Right lobe of liver (tissue), 6 donors: ENCODE measurements at regions not wholly inside any gene's neighbourhood (a gene's known extent, or its start where the extent isn't known, plus 50 kb on each side); places are given as distances from the start of the nearest gene placed in this dataset.
"Not testable (repeated sequence)": the region's sequence is repeated elsewhere in the genome, so short reads cannot be mapped to it uniquely, and the experiment has no call there.

Experiments used
- ATAC-seq, 4 donors: fragments of 200-7000 bp; cut with Tn5 transposase; one replicate each; pipeline ENCODE4 v1.9.1; 2020; ENCODE audit warnings: mild to moderate bottlenecking in 4 of 4, moderate library complexity in 4 of 4
- DNase-seq, 3 donors: peaks; one replicate each; pipeline ENCODE4 v3.0.0-alpha.2; 2020
- H3K27ac ChIP-seq, 3 donors: fragments of 200-600 bp; one replicate each; pipeline ENCODE4 v1.8.0; 2022
- H3K27me3 ChIP-seq, 2 donors: fragments of 200-600 bp; one replicate each; pipeline ENCODE4 v1.8.0; 2022
- H3K36me3 ChIP-seq, 4 donors: fragments of 200-600 bp; sonication (generic) in 1 of 4; one replicate each; pipeline versions ENCODE4 v1.5.1 to v1.8.0; 2017 to 2022; ENCODE audit warnings: control low read depth in 1 of 4
- H3K4me1 ChIP-seq, 4 donors: fragments of 200-600 bp; sonication (generic) in 1 of 4; one replicate each; pipeline versions ENCODE4 v1.5.1 to v1.8.0; 2017 to 2022; ENCODE audit warnings: control low read depth in 1 of 4
- H3K4me3 ChIP-seq, 3 donors: fragments of 200-600 bp; one replicate each; pipeline ENCODE4 v1.8.0; 2022
- H3K9me3 ChIP-seq, 4 donors: fragments of 200-600 bp; sonication (generic) in 1 of 4; one replicate each; pipeline versions ENCODE4 v1.5.1 to v1.8.0; 2017 to 2022; ENCODE audit warnings: control low read depth in 1 of 4
- CTCF ChIP-seq, 4 donors: fragments of 200-600 bp in 3 of 4; fragments of 450-650 bp in 1 of 4; IDR thresholded peaks; one replicate each; pipeline versions ENCODE4 v1.5.1 to v1.8.0; 2016 to 2022; ENCODE audit warnings: antibody characterized with exemption in 4 of 4, mild to moderate bottlenecking in 2 of 4
- POLR2A ChIP-seq: fragments of 450-650 bp; IDR thresholded peaks from one replicate; pipeline ENCODE4 v1.6.1; 2017; ENCODE audit warnings: antibody characterized with exemption, mild to moderate bottlenecking
- WGBS: methylation state at CpG from one replicate; pipeline ENCODE4 v1.1.6; 2018; ENCODE audit warnings: low coverage, low lambda C conversion rate; ENCODE audit not compliant: insufficient coverage; ENCODE audit errors: missing lambda C conversion rate; 5-methylcytosine and 5-hydroxymethylcytosine counted together
- intact Hi-C, 2 donors: fragments of 100-400 bp; cut with DNase I; formaldehyde crosslinking; loops; one replicate each; pipeline versions ENCODE4 v1.11.2 to v1.14.1; 2022
- donor health status: DM: no; HTN: yes; CAD: no.
- donor health status: DM: no; HTN: no; CAD: no.
- donor health status: DM: no; HTN: no; CAD: no.
- donor health status: DM: no; HTN: yes; CAD: no.
- donor health status: DM: no; HTN: yes; CAD: no.

- Histone ChIP-seq H3K36me3 (no peaks in the 10 kb centered on the region), H3K4me1 (no peaks in the 10 kb centered on the region), H3K9me3 (peaks cover 0 to 4% (median 2%) of the 10 kb centered on the region in 4 donors), H3K27me3 (no peaks in the 10 kb centered on the region), H3K27ac (no peak overlapping the region), H3K4me3 (no peak overlapping the region)
- ATAC-seq (no peak), DNase-seq (no peak)
- intact Hi-C loops, result no loop called here
- WGBS, result 29% methylated on average over 2 of the region's 5 CpGs
- TF ChIP-seq CTCF (IDR thresholded peaks at IDR 0.05), result no peak
- no peak for TF ChIP-seq POLR2A
Measured at GRCh38 chr7:45328403-45328981, 170.9 kb downstream of the RAMP3 start.

- intact Hi-C loops, result no loop called here
- ATAC-seq (no peak), DNase-seq (no peak)
- no peaks in the 10 kb centered on the region for H3K36me3 ChIP-seq
- no peak overlapping the region for H3K27ac ChIP-seq
- no peak overlapping the region for H3K4me3 ChIP-seq
- no peak for TF ChIP-seq POLR2A
- H3K9me3 ChIP-seq, result peaks cover 0 to 4% (median 2%) of the 10 kb centered on the region in 4 donors
- 68% methylated on average over 1 of the region's 1 CpG for WGBS
- no peaks in the 10 kb centered on the region for H3K27me3 ChIP-seq
- no peaks in the 10 kb centered on the region for H3K4me1 ChIP-seq
Measured at GRCh38 chr7:45331563-45331962, 174.0 kb downstream of the RAMP3 start.

- whole genome bisulfite sequencing, result 58% methylated on average over 2 of the region's 2 CpGs
- H3K27ac ChIP-seq, H3K4me1 ChIP-seq, ATAC-seq, H3K36me3 ChIP-seq, H3K27me3 ChIP-seq, intact Hi-C loops, DNase-seq, H3K9me3 ChIP-seq, H3K4me3 ChIP-seq: not testable (repeated sequence)
Measured at GRCh38 chr7:45335024-45335423, 177.4 kb downstream of the RAMP3 start.

DNA sequence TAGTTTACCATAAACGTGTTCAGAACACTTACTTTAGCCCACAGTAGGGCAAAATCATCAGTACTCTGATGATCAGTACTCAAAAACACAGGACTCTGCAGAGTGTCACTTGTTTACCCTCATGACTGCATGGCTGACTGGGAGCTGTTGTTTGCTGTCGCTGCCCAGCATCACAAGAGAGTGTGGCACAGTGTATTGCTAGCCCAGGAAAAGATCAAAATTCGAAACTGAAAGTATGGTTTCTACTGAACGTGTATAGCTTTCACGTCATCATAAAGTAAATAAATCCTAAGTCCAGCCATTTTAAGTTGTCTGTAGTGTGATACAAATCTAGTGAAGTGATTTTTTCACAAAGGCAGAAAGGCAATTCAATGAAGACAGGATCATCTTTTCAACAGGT is 184.6 kb downstream of the RAMP3 start:
- ATAC-seq, result peak in 3 of 4 donors; percentile 20 to 99 (median 57)
- intact Hi-C loops, result no loop called here
- Histone ChIP-seq H3K4me3 (no peak overlapping the region), H3K9me3 (no peaks in the 10 kb centered on the region), H3K36me3 (no peaks in the 10 kb centered on the region), H3K27ac (no peak overlapping the region), H3K4me1 (no peaks in the 10 kb centered on the region), H3K27me3 (no peaks in the 10 kb centered on the region)
- WGBS, result 11% methylated on average over 5 of the region's 5 CpGs
- TF ChIP-seq POLR2A (no peak), CTCF (IDR thresholded peaks at IDR 0.05) (no peak)
- peak in 1 of 3 donors; percentile 35 for DNase-seq

DNA sequence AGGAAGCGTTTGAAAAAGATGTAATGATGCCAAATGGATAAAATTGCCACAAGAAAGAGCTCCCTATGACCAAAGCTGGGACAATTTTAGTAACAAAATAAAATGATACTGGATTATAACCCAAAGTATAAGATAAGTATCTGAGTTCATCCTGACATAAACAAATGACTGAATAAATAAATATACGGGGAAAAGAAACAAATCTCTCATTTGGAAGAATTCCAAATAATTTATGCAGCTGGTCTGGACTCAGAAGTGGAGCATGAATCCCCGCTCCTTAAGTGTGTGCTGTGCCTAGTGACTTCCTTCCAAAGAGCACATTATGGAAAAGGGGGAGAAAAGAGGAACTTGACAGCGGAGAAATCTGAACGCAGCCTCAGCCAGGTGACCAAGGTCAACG is 186.2 kb downstream of the RAMP3 start:
- no peaks in the 10 kb centered on the region for H3K9me3 ChIP-seq
- no peak for ATAC-seq
- H3K4me3 ChIP-seq, result no peak overlapping the region
- H3K4me1 ChIP-seq, result no peaks in the 10 kb centered on the region
- TF ChIP-seq CTCF (IDR thresholded peaks at IDR 0.05), result no peak
- TF ChIP-seq POLR2A, result no peak
- DNase-seq, result no peak
- 38% methylated on average over 6 of the region's 6 CpGs for WGBS
- intact Hi-C loops, result no loop called here
- H3K27ac ChIP-seq, result no peak overlapping the region
- H3K27me3 ChIP-seq, result no peaks in the 10 kb centered on the region
- no peaks in the 10 kb centered on the region for H3K36me3 ChIP-seq

DNA sequence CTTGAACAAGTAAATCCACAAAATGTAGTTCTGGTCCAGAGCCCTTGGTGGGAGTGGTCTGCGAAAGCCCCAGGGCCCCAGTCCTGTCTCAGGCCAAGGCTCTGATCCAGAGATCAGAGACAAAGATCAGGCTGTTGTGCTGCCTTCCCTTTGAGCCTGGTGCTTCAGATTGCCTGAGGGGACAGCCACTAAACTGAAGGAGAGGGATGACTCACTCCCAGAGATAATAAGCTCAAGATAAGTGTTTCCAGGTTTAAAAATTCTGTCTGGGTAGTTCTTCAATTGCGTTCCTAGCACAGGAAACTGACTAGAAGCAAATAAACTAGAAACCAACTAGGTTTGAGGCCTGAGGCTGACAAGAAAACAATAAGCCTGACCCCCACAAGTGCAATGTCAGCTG is 190.2 kb downstream of the RAMP3 start:
- intact Hi-C loops, result no loop called here
- ATAC-seq, result no peak
- WGBS, result 56% methylated on average over 1 of the region's 2 CpGs
- no peak overlapping the region for H3K4me3 ChIP-seq
- no peak for DNase-seq
- no peaks in the 10 kb centered on the region for H3K36me3 ChIP-seq
- H3K4me1 ChIP-seq, result no peaks in the 10 kb centered on the region
- no peaks in the 10 kb centered on the region for H3K27me3 ChIP-seq
- no peak overlapping the region for H3K27ac ChIP-seq
- TF ChIP-seq CTCF (IDR thresholded peaks at IDR 0.05) (no peak), POLR2A (no peak)
- H3K9me3 ChIP-seq, result no peaks in the 10 kb centered on the region
